RWPE1 (cell line): ENCODE measurements at regions not wholly inside any gene's neighbourhood (a gene's known extent, or its start where the extent isn't known, plus 50 kb on each side); places are given as distances from the start of the nearest gene placed in this dataset.
"Not testable (repeated sequence)": the region's sequence is repeated elsewhere in the genome, so short reads cannot be mapped to it uniquely, and the experiment has no call there.

ENCODE experiments used
- CTCF ChIA-PET: fragments of 350-600 bp; sonication (Branson Sonifier 250); formaldehyde crosslinking; extraction: SDS; loops from one replicate; lab custom pipeline; 2021; lab: Yijun Ruan, JAX
- POLR2A ChIA-PET: fragments of 400-600 bp; formaldehyde crosslinking; extraction: SDS; loops from one replicate; lab custom pipeline; 2020; ENCODE audit warnings: antibody characterized with exemption; ENCODE audit not compliant: low non-redundant PET; lab: Yijun Ruan, JAX
- DNase-seq: peaks from one replicate; pipeline ENCODE4 v3.0.0; 2012; ENCODE audit warnings: low spot score
- H3K27ac ChIP-seq: fragments of 450-650 bp; 2 replicates; pipeline ENCODE4 v1.5.1; 2017

DNA sequence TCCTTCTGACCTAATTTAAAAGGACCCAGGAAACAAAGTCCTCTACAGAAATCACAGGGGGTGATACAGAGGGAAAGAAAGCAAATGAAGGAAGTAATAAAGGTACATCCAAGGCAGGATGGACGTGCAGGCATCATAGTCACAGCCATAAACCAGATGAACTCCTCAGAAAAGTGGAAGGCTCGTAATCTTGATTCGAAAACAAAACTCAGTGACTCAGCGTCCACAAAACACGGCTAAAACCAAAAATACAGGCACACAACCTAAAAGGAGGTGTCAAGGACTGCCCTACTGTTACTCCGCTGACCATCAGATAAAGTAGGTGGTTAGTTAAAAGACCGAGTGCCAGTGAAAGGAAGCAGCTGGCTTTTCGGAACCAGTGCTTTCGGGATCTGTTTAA lies 81.5 kb downstream of the TRIM69 start:
- POLR2A ChIA-PET, CTCF ChIA-PET, DNase-seq, H3K27ac ChIP-seq: not testable (repeated sequence)

DNA sequence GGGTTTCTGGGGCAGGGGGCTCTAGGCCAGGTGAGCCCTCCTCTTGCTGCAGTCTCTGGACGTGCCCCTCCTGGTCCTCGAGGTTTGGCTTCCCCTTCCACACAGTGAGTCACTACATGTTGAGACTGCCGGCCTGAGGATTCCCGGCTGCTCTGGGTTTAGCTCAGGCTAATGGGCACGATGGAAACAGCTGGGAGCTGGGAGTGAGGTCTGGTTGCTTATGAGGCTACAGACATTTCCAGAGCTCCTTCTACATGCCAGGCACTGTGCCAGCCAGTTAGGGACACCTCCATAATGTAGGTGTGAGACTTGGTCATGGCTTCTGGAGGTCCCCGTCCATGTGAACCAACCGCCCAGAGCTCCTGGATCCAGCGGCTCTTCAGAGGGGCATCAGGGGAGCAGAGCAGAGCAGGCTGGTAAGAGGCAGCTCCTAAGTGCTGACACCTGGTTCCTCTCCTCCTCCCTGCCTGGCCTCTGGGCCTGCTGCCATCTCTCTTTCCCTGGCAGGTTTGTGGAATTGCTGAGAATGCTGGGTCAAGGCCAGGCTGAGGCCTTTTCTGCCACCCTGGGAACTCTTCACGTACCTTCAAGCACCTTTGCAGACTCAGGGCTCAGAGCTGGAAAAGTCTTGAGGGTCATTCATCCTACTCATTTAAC lies 83.1 kb downstream of the TRIM69 start:
- H3K27ac ChIP-seq, CTCF ChIA-PET, POLR2A ChIA-PET, DNase-seq: not testable (repeated sequence)

DNA sequence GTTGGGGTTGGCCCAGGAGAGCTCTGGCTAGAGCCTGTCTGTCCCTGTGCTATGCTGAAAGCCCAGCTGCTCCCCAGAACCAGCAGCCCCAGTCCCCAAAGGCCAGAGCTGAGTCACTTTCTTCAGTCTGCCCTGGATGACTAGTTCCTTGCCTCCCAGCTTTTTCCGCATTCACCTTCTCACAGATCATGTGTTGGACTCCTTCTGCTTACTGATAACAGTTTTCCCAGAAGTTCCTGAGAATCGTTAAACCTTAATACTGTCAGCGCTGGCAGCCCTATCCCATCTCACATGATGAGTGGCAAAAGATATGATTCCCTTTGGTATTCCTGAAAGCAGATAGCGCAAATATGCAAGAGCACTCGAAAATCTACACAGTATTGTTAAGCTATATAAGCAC lies 84.2 kb downstream of the TRIM69 start:
- CTCF ChIA-PET, H3K27ac ChIP-seq, DNase-seq, POLR2A ChIA-PET: not testable (repeated sequence)

DNA sequence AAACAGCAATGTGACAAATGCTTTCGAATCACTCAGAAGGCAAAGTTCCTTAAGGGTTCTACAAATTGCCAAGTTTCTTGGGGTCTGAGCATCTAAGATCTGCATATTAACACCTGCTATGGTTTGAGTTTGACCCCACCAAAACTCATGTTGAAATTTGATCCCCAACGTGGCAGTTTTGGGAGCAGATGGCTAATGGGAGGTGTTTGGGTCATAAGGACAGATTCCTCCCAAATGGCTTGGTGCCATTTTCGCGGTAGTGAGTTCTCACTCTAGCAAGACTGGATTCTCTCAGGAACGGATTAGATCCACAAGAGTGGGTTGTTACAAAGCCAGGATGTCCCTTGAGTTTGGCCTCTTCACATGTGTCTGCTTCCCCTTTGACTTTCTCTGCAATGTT lies 84.6 kb downstream of the TRIM69 start:
- DNase-seq, CTCF ChIA-PET, POLR2A ChIA-PET, H3K27ac ChIP-seq: not testable (repeated sequence)

DNA sequence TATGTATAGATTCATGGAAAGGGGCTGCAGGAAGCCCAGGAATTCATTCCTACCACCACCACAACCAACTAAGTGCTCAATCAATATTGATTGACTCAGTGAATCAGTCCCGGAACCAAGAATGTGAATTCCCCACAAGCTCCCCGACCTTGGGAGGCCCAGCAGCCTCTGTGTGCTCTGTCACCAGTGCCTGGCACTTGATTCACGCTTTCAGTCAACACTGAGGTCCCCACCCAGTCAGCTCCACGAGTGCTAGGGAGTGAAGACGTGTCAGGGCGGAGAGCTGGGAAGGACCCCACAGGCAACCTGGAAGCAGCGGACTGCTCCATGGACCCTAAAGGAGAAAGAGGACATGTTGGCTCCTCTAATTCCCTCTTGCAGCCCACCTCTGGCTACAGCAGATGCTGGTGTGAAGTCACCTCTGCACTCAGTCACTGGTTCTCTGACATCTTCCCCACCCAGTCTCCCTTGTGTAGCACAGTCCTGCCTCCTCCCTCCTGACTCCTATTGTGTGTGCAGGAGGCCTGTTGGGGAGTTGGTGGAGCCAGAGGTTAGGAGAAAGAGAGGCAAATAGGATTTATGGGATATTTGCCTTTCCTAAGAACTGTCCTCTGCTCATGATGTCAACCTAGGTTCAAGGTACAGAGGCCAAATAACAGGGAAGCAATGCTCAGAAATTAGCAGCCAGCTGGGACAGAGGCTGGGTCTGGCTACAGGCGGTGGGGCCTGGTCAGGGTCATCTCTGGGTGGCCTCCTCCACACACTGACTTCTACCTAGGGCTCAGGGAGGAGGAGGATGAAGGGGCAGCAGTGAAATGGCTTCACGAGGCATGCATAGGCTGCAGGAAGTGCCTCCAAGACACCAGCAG lies 88.2 kb downstream of the TRIM69 start:
- POLR2A ChIA-PET, CTCF ChIA-PET, H3K27ac ChIP-seq, DNase-seq: not testable (repeated sequence)

DNA sequence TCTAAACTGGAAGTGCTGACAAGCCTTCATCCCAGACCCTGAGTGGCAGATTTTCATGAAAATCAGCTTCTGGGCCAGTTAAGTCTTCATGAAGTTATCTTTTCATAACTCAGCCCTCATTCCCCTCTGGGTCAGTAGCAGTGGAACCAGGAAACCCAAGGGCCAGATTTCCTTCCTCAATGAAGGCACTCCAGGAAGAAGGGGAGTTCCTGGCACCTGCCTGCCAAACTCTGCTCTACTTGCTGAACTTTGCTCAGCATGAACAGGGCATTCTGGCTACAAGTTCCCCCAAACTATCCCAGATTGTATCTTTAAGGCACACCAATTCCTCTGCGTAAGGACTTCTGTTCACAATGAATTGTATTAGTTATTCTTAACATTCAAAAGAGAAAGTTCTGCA lies 90.3 kb downstream of the TRIM69 start:
- DNase-seq, CTCF ChIA-PET, H3K27ac ChIP-seq, POLR2A ChIA-PET: not testable (repeated sequence)

DNA sequence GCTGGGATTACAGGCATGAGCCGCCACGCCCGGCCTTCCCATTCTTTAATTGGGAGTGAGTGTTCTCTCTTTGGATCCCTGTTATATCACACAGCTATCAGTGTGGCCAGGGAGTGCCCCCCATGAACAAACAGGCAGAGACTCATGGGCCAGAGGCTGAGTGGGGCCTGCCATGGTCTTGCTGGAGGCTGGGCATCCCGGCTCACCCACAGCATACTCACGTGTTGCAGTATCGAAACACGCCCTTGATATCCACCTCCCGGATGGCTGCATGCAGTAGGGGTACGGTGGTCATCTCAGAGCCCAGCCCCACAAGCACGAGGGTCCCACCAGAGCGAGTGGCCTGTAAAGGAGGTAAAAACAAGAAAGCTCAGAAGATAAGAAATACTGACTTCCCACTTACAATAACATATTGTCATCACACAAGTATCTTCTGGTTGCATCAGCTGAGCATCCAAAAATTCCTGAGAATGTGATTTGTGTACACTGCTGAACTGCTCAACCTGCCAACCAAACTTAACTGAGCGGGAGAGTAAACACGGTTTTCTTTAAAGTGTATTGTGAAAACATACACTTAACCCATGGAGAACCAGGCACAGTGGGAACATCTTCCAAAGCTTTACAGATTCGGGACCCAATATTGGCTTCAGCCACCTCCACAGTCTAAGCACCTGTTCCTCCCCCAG lies 92.0 kb downstream of the TRIM69 start:
- H3K27ac ChIP-seq, CTCF ChIA-PET, POLR2A ChIA-PET, DNase-seq: not testable (repeated sequence)

DNA sequence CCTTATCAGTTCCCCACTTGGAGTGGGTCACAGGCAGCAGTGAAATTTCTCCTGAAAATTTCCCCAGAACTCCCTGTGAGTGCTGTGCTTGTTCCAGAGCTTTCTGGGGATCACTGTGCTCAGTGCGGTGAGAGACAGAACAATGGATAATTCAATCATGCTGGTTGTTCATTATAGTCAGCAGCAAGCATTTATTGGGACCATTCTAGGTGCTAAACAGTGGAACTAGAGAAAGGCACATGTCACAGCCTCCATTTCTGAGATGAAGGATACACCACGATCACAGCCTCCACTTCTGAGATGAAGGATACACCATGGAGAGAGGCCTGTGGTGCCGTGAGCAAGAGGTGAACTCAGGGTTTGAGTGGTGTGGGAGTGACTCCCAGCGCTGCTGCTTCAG lies 92.8 kb downstream of the TRIM69 start:
- POLR2A ChIA-PET, CTCF ChIA-PET, H3K27ac ChIP-seq, DNase-seq: not testable (repeated sequence)

DNA sequence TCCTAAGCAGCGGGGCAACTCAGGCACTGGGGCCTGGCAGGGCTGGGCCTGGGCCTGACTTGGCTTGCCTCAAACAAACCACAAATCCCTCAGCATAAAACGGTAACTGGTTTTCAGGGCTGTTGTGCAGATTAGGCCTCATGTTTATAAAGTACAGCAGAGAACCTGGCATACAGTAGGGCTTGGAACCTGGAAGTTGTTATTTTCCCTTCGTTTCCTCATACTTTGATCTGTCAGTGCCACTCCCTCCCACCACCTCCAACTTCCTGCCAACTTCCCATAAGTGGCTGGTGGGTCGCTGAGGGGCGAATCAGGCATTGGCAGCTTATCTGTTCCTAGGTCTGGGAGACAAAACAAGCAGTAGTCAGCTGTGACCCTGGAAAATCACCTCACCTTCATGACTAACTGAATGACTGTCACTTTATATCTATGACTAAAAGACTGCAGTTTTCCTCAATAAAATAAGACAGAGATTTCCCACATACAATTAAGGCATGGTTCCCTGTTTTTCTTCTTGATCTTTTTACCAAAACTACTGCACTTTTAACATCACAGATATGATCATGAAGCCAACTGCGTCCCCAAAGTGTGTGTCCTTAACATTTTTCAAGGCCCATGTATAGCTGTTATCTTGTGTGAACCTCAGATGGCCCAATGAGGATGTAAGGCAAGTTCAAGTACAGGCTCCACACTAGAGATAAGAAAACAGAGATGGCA lies 94.5 kb downstream of the TRIM69 start:
- peak overlapping the region; percentile 74 for H3K27ac ChIP-seq
- CTCF ChIA-PET, POLR2A ChIA-PET, DNase-seq: not testable (repeated sequence)

DNA sequence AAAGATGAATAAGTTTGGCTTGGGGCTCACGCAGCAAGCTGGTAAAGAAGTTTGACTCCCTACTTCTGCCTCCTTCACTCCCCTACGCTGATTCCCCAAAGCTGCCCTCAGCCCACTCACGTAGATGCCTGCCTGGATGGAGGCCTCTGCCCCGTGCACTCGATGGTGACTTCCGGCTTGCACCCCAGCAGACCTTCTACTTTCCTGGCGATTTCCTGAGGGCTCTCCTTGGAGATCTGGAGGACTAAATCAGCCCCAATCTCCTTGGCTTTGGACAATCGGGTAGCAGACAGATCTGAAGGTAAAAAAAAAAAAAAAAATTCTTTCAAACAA lies 95.0 kb downstream of the TRIM69 start:
- DNase-seq, POLR2A ChIA-PET, H3K27ac ChIP-seq, CTCF ChIA-PET: not testable (repeated sequence)

DNA sequence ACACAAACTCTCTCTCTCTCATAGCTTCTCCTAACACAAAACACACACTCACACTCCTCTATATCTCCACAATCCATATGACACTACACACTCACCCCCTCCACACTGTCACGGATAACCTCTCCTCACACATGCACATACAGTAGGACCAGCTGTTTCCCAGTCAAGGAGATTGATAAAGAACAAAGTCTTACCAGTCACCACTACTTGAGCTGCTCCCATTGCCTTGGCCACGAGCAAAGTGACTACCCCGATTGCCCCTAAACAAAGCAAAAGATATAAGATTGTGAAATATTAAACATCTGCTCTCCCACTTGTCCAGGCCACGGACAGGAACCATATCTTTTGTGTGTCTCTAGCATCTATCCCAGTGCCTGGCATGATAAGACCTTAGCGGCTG lies 95.8 kb downstream of the TRIM69 start:
- DNase-seq, POLR2A ChIA-PET: not testable (repeated sequence)
- CTCF ChIA-PET = interaction anchor here (1.0 kb wide), 1 partner anchor 48 kb away, joined by 3 read pairs; no protein-coding TSS in a partner anchor

DNA sequence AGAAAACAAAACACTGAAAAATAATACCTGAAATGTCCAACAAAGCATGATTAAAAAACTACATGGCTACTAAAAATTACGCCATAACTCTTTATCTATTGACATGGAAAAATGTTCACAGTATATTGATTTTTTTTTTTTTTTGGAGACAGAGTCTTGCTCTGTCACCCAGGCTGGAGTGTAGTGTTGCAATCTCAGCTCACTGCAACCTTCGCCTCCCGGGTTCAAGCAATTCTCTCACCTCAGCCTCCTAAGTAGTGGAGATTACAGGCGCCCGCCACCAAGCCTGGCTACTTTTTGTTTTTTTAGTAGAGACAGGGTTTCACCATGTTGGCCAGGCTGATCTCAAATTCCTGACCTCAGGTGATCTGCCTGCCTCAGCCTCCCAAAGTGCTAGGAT lies 96.8 kb downstream of the TRIM69 start:
- H3K27ac ChIP-seq, DNase-seq, CTCF ChIA-PET, POLR2A ChIA-PET: not testable (repeated sequence)

More for the DNA sequence above, 95.8 kb downstream of the TRIM69 start:
- not testable (repeated sequence) for H3K27ac ChIP-seq

DNA sequence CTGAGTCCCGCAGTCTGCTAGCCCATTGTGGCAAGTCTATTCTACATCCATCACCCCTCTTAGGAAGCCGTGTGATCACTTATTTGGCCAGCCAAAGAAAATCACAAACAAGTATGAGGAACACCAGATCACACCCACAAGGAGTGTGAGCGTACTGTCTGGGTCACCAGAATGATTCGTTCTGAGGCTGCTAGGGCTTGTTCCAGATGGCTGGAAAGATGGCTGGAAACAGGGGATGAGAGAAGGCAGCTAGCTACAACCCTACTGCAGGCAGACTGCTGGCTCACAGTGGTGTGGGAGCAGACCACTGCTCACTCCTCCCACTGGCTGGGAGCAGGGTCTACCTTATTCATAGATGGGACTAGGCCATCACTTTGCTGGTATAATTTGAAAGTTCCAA lies 97.4 kb downstream of the TRIM69 start:
- POLR2A ChIA-PET, H3K27ac ChIP-seq, DNase-seq, CTCF ChIA-PET: not testable (repeated sequence)

DNA sequence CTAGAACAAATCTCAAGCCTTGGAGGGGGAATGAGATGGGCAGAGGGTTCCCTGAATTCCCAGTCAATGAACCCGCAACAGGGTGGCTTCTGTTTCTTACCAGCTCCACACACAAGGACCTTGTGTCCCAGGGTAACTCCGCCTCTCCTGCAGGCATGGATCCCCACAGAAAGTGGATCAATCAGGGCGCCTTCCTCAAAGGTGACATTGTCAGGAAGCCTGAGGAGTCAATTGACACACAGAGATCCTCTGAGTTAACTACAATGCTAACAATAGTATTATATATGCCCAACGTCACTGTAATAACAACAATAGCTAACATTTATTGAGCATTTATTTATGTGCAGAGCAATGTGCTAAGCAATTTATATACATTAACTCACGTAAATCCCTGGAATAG lies 98.8 kb downstream of the TRIM69 start:
- CTCF ChIA-PET, DNase-seq, POLR2A ChIA-PET, H3K27ac ChIP-seq: not testable (repeated sequence)
